ENCODE measurements at regions not wholly inside any gene's neighbourhood (a gene's known extent, or its start where the extent isn't known, plus 50 kb on each side); places are given as distances from the start of the nearest gene placed in this dataset.

- CTCF ChIA-PET: no interaction called here
Observed at GRCh38 chr9:89795538-89796195, 190.9 kb downstream of the GADD45G start.

GRCh38 chr9:89796606-89797005 lies 191.8 kb downstream of the GADD45G start:
- Mint-ChIP-seq H3K4me1 (no peaks in the 10 kb centered on the region), H3K27me3 (peaks cover 12% of the 10 kb centered on the region), H3K36me3 (no peaks in the 10 kb centered on the region), H3K9me3 (ENCODE audit: low read depth) (no peaks in the 10 kb centered on the region), H3K27ac (no peak overlapping the region), H3K4me3 (no peak overlapping the region)
- ATAC-seq (no peak), DNase-seq (no peak)
- CTCF ChIA-PET: no interaction called here

More at GRCh38 chr9:89795538-89796195, 190.9 kb downstream of the GADD45G start:
- no peaks in the 10 kb centered on the region for H3K36me3 Mint-ChIP-seq
- DNase-seq (no peak), ATAC-seq (no peak)
- H3K4me3 Mint-ChIP-seq: no peak overlapping the region
- H3K27me3 Mint-ChIP-seq: peaks cover 5% of the 10 kb centered on the region
- H3K9me3 Mint-ChIP-seq (ENCODE audit: low read depth): no peaks in the 10 kb centered on the region
- no peaks in the 10 kb centered on the region for H3K4me1 Mint-ChIP-seq
- H3K27ac Mint-ChIP-seq: no peak overlapping the region

GRCh38 chr9:89797255-89797654 lies 192.4 kb downstream of the GADD45G start:
- no peak for DNase-seq
- Mint-ChIP-seq H3K36me3 (no peaks in the 10 kb centered on the region), H3K4me3 (no peak overlapping the region), H3K9me3 (ENCODE audit: low read depth) (no peaks in the 10 kb centered on the region), H3K27ac (no peak overlapping the region), H3K27me3 (peaks cover 19% of the 10 kb centered on the region), H3K4me1 (no peaks in the 10 kb centered on the region)
- CTCF ChIA-PET: interaction anchor here (0.6 kb wide), 1 partner anchor 1182 kb away, joined by 3 read pairs; no protein-coding TSS in a partner anchor
- no peak for ATAC-seq

GRCh38 chr9:89797937-89798455 lies 193.2 kb downstream of the GADD45G start:
- no peak for ATAC-seq
- DNase-seq: no peak
- Mint-ChIP-seq H3K4me1 (no peaks in the 10 kb centered on the region), H3K4me3 (no peak overlapping the region), H3K27ac (no peak overlapping the region), H3K36me3 (no peaks in the 10 kb centered on the region), H3K27me3 (peaks cover 23% of the 10 kb centered on the region), H3K9me3 (ENCODE audit: low read depth) (no peaks in the 10 kb centered on the region)
- CTCF ChIA-PET: interaction anchor here (0.6 kb wide), 1 partner anchor 1182 kb away, joined by 3 read pairs; no protein-coding TSS in a partner anchor

GRCh38 chr9:89798547-89799120 lies 193.8 kb downstream of the GADD45G start:
- DNase-seq (no peak), ATAC-seq (no peak)
- no peaks in the 10 kb centered on the region for H3K4me1 Mint-ChIP-seq
- H3K36me3 Mint-ChIP-seq: no peaks in the 10 kb centered on the region
- peaks cover 27% of the 10 kb centered on the region for H3K27me3 Mint-ChIP-seq
- H3K9me3 Mint-ChIP-seq (ENCODE audit: low read depth): no peaks in the 10 kb centered on the region
- H3K4me3 Mint-ChIP-seq: no peak overlapping the region
- no peak overlapping the region for H3K27ac Mint-ChIP-seq
- CTCF ChIA-PET: no interaction called here

GRCh38 chr9:89799221-89799620 lies 194.4 kb downstream of the GADD45G start:
- Mint-ChIP-seq H3K4me3 (no peak overlapping the region), H3K4me1 (no peaks in the 10 kb centered on the region), H3K9me3 (ENCODE audit: low read depth) (no peaks in the 10 kb centered on the region), H3K27ac (no peak overlapping the region), H3K36me3 (no peaks in the 10 kb centered on the region), H3K27me3 (peaks cover 33% of the 10 kb centered on the region)
- DNase-seq (no peak), ATAC-seq (no peak)
- CTCF ChIA-PET: no interaction called here

GRCh38 chr9:89799766-89800165 lies 195.0 kb downstream of the GADD45G start:
- CTCF ChIA-PET: no interaction called here
- no peaks in the 10 kb centered on the region for H3K9me3 Mint-ChIP-seq (ENCODE audit: low read depth)
- H3K27ac Mint-ChIP-seq: no peak overlapping the region
- DNase-seq (no peak), ATAC-seq (no peak)
- H3K4me1 Mint-ChIP-seq: no peaks in the 10 kb centered on the region
- no peak overlapping the region for H3K4me3 Mint-ChIP-seq
- H3K36me3 Mint-ChIP-seq: no peaks in the 10 kb centered on the region
- H3K27me3 Mint-ChIP-seq: peaks cover 38% of the 10 kb centered on the region

- no peaks in the 10 kb centered on the region for H3K9me3 Mint-ChIP-seq (ENCODE audit: low read depth)
- H3K4me3 Mint-ChIP-seq: no peak overlapping the region
- CTCF ChIA-PET: no interaction called here
- no peaks in the 10 kb centered on the region for H3K4me1 Mint-ChIP-seq
- H3K27me3 Mint-ChIP-seq: peaks cover 46% of the 10 kb centered on the region
- DNase-seq (no peak), ATAC-seq (no peak)
- no peak overlapping the region for H3K27ac Mint-ChIP-seq
- H3K36me3 Mint-ChIP-seq: no peaks in the 10 kb centered on the region
Observed at GRCh38 chr9:89801341-89801740, 196.5 kb downstream of the GADD45G start.

GRCh38 chr9:89801742-89802670 lies 197.2 kb downstream of the GADD45G start:
- Mint-ChIP-seq H3K27ac (no peak overlapping the region), H3K4me1 (no peaks in the 10 kb centered on the region), H3K4me3 (no peak overlapping the region), H3K9me3 (ENCODE audit: low read depth) (no peaks in the 10 kb centered on the region), H3K27me3 (peaks cover 46% of the 10 kb centered on the region), H3K36me3 (no peaks in the 10 kb centered on the region)
- no peak for DNase-seq
- ATAC-seq: no peak
- CTCF ChIA-PET: interaction anchor here (1.0 kb wide), 1 partner anchor 17 kb away, joined by 4 read pairs; no protein-coding TSS in a partner anchor

GRCh38 chr9:89802781-89803355 lies 198.1 kb downstream of the GADD45G start:
- H3K9me3 Mint-ChIP-seq (ENCODE audit: low read depth): no peaks in the 10 kb centered on the region
- no peak overlapping the region for H3K4me3 Mint-ChIP-seq
- H3K4me1 Mint-ChIP-seq: no peaks in the 10 kb centered on the region
- H3K27me3 Mint-ChIP-seq: peaks cover 46% of the 10 kb centered on the region
- H3K27ac Mint-ChIP-seq: no peak overlapping the region
- CTCF ChIA-PET: interaction anchor here (1.0 kb wide), 1 partner anchor 16 kb away, joined by 4 read pairs; no protein-coding TSS in a partner anchor
- ATAC-seq (no peak), DNase-seq (no peak)
- H3K36me3 Mint-ChIP-seq: no peaks in the 10 kb centered on the region

GRCh38 chr9:89803403-89803802 lies 198.6 kb downstream of the GADD45G start:
- Mint-ChIP-seq H3K4me1 (no peaks in the 10 kb centered on the region), H3K27ac (no peak overlapping the region), H3K36me3 (no peaks in the 10 kb centered on the region), H3K9me3 (ENCODE audit: low read depth) (no peaks in the 10 kb centered on the region), H3K27me3 (peaks cover 49% of the 10 kb centered on the region), H3K4me3 (no peak overlapping the region)
- ATAC-seq (no peak), DNase-seq (no peak)
- CTCF ChIA-PET: no interaction called here

- H3K27ac Mint-ChIP-seq: no peak overlapping the region
- no peak for DNase-seq
- H3K9me3 Mint-ChIP-seq (ENCODE audit: low read depth): no peaks in the 10 kb centered on the region
- no peak for ATAC-seq
- CTCF ChIA-PET: interaction anchor here (0.7 kb wide), 1 partner anchor 202 kb away, joined by 3 read pairs; no protein-coding TSS in a partner anchor
- no peaks in the 10 kb centered on the region for H3K4me1 Mint-ChIP-seq
- H3K27me3 Mint-ChIP-seq: peaks cover 58% of the 10 kb centered on the region
- no peaks in the 10 kb centered on the region for H3K36me3 Mint-ChIP-seq
- H3K4me3 Mint-ChIP-seq: no peak overlapping the region
Observed at GRCh38 chr9:89804766-89805531, 200.1 kb downstream of the GADD45G start.
